NCI-H1417 (cell line): ENCODE measurements at regions not wholly inside any gene's neighbourhood (a gene's known extent, or its start where the extent isn't known, plus 50 kb on each side); places are given as distances from the start of the nearest gene placed in this dataset.
"Not testable (repeated sequence)": the region's sequence is repeated elsewhere in the genome, so short reads cannot be mapped to it uniquely, and the experiment has no call there.

ENCODE experiments used
- DNase-seq, 3 experiments: peaks; one replicate each; lab custom pipeline; 2025; lab: John Stamatoyannopoulos, UW

DNA sequence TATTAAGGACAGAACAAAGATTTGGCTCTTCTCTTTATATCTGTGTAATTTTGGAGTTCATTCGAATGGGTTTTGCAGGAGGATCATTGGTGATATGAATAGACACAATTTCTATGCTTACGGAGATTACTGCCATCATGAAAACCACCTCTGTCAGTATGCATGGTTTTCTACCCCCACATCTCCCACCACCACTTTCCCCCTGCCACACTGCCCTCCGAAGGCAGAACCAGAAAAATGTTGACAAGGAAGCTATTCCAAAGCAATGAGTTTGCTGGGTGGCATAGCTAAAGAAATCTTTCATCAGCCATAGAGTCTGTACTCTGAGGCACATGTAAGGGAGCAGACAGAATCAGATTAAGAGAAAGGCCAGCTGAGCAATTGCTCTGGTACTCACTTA, 567.3 kb upstream of the ACTRT1 start:
- DNase-seq, result no peak

DNA sequence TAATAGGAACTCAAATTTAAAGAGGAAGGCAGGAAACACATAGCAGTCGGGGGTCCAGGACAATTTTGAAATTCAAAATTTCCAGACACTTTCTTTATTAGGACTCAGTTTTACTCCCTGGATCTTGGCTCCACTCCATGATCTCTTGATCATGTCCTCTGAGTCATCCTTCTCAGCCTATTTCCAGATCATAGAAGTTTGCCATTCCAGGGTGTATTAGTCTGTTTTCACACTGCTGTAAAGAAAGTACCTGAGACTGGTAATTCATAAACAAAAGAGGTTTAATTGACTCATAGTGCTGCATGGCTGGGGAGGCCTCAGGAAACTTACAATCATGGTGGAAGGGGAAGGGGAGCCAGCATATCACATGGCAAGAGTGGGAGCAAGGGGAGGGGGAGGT, 564.7 kb upstream of the ACTRT1 start:
- DNase-seq, result no peak

DNA sequence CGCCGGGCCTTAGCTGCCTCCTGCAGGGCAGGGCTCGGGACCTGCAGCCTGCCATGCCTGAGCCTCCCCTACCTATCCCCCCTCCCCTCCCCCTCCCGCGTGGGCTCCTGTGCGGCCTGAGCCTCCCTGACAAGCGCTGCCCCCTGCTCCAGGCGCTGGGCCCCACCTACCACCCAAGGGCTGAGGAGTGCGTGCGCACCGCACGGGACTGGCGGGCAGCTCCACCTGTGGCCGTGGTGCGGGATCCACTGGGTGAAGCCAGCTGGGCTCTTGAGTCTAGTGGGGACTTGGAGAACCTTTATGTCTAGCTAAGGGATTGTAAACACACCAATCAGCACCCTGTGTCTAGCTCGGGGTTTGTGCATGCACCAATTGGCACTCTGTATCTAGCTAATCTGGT, 554.6 kb upstream of the ACTRT1 start:
- not testable (repeated sequence) for DNase-seq

DNA sequence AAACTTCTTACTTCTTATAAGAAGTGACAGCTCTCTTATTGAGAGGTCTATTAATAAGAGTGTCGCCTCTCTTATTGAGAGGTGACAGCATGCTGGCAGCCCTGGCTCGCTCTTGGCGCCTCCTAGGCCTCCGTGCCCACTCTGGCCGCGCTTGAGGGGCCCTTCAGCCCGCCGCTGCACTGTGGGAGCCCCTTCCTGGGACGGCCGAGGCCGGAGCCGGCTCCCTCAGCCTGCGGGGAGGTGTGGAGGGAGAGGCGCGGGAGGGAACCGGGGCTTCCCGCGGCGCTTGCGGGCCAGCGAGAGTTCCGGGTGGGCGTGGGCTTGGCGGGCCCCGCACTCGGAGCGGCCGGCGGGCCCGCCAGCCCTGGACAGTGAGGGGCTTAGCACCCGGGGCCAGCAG, 554.2 kb upstream of the ACTRT1 start:
- not testable (repeated sequence) for DNase-seq

DNA sequence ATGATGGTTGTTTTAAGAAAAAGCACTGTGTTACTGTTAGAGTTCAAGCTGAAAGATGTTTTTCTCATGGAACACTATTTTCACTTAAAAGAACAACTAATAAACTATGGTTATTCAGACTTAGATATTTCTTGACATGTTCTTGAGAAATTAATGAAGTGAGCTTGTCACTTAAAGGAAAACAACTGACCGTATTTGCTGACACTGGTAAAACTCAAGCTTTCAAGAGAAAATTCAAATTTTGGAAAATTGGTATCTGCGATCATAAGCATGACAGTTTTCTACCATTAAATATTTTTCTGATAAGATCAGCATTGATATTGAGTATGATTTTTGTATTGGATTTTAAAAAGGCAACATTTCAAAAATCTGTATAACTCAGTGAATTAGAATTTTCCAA, 549.5 kb upstream of the ACTRT1 start:
- DNase-seq, result no peak

DNA sequence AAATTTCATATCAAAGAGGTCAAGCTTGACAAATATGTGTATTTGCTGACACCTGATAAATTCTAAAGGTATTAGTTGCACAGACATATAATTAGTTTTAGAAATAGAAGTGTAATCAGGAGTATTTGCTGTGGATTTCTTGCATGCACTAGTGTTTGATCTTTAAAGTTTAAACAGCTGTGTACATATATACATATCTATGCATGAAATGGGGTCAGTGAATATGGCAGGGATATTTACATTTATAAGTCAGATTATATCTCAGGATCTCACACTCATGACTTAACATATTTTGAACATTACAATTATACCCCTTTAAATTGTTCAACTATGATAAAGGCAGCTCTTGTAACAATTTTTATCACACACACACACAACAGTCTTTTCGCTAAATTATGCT, 547.4 kb upstream of the ACTRT1 start:
- DNase-seq, result peak in 2 of 3 experiments; percentile 46 to 80

DNA sequence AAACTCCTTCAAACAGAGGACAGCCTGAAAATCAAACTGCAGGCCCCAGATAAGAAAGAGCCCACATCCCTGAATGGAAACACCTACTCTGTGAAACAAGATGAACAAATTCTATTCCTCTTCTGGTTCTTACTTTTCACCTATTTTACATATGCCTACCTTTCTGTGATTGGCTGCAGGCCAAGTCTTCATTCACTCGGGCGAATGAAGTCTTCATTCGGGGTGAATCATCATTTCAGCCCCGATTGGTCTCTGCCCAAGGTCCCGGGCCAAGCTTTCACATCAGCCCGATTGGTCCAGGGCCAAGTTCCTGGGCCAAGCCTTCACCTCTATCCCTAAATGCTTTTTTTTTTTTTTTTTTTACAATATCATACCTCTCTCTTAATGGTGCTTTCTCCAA, 529.8 kb upstream of the ACTRT1 start:
- DNase-seq, result no peak

DNA sequence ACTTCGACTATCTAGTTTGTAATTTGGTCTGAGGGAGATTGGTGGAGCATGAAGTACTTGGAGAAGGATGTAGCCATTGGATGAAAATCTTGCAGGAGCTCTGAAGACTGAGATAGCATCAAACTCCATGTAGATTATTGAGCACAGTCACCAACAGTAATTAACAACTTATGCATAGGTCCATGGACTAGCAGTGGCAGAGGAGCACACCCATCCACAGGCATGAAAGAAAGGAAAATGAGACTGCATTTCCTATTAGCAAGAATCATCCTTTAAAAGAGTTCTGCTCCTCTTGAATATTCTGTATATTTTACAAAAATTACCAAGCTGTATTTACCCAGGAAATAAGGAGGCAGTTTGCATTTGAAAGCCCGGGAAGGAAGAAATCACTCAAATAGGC, 529.4 kb upstream of the ACTRT1 start:
- no peak for DNase-seq

DNA sequence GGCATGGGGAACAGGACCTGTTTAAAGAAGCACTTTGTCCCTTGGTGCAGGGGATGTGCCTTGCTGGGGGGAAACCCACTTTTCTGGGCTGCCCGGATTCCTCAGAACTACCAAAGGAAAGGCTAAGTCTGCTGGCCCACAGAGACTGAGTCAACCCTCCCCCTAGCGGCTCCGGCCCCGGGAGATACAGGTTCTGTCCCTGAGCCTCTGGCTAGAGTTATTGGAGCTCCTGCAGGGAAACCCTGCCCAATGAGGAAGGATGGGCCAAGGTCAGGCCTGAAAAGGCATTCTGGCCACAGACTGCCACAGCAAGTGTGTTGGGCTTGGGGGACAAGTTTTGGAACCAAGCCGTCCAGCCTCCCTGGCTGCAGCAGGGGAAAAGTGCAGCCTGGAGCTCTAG, 490.9 kb upstream of the ACTRT1 start:
- no peak for DNase-seq

DNA sequence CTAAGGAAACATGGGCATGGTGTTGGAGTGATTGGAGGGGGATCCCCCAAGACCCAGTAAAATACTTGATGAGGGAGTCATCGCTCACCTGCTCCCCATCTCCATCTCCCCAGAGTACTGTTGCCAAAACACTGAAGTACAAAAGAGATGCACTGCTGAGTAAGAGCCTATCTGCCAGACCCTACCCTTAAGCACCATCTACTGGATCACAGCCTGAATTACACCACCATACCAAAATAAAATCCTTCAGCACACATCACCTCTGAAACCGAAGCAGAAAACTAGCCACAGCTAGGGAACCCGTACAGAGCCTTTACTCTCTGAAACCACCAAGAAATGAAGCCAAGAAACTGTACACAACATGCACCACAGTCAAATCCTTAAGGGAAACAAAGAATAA, 466.3 kb upstream of the ACTRT1 start:
- DNase-seq, result peak in 2 of 3 experiments; percentile 20 to 54

DNA sequence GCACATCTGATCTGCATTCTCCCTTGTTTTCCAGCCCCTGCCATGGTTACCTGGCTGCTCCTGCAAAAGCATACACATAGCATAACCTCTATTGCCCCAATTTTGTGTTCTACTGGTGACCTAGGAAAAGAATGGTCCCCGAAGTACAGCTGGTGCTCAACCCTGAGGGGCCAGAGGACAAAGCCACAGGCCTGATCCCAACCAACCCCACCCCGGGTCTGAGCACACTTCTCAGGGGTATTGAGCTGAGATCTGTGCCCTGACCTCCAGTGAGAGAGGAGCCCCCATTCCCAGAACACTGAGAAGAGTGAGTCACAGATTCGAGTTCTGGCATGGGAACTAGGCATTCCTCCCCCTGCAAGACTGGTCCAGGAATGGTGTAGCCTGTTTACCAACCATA, 465.5 kb upstream of the ACTRT1 start:
- DNase-seq, result no peak

DNA sequence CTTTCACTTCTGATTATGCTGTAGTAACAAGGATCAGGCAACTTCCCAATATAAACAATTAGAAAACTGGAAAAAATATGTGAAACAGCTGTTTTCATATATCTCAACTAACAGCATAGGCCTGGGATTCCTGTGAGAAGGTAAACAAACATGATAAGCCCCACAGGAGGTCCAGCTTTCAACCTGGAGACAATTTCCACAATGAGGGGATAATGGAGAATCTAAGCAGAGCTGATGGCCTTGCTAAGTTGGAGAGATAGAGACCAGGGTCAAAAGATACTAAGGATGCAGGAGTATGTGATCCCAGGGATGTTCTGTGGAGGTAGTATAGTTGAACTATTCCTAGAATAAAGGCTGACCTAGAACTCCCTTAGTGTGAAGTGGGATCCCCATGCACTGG, 452.3 kb upstream of the ACTRT1 start:
- no peak for DNase-seq

DNA sequence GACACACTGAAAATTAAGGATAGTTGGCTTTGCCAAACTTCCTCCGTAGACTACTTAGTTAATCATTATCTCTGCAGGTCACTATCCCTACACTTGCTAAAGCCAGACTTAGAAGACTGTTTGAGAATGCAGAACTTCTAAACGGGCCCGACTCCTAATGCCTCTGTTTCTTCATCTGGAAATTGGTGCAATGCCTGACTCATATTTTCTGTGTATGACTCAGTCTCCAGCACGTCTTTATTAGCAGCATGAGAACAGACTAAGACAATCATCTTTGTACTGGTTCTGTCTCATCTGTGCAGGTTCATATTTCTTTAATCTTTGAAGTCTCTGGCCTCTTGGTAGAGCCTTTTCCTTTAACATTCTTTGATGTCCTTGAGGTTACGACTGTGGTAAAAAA, 411.9 kb upstream of the ACTRT1 start:
- no peak for DNase-seq

DNA sequence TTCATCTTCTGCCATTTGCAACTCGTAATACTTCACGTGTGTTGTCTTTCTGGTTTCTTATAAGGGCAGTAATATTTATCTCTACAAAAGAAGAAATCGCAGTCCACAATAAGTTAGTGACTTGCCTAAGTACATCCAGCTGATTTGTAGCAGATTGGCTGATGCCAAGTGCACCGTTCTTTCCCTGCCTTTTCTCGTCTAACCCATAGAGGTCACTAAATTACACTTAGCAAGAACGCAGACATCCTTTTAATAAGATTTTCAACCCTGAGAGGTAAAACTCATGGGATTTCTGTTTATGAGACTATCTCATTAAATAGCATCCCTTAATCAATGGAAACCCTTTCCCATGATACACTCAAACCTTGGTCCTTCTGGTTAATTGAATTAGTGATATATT, 408.6 kb upstream of the ACTRT1 start:
- peak in 1 of 3 experiments; percentile 11 for DNase-seq

DNA sequence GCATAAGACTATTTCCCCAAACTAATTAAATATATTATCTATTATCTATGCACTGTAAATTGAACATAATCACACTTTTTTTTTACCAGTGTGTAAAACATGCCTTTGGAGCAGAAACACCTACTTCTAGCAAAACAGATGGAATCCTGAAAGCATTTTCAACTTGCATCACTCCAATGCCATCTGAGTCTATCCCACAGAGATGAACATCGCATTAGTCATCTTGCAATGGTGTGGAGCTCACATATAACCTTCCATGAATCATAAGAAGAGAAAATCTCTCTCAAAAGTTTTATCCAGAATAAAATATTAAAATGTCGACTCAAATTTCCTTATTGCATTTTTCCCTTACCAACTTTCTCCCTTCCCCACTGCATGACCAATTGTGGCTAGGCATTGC, 406.7 kb upstream of the ACTRT1 start:
- DNase-seq, result no peak

DNA sequence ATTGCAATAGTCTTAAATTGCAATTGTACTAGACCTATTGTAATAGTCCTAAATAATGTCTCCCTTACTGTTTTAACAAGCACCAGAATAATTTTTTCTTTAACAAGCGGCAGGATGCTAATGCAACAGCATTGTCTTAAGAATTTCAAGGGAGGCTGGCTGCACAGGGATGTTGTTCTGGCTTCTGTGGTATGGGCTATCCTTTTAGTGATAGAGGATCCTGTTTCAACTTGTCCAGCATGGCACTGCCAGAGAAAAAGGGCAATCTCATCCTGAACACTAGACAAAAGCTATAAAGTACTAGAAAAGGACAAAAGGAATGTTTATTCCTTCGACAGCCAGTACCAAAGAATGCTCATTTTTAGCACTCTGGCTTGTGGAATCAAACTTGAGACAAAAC, 405.5 kb upstream of the ACTRT1 start:
- no peak for DNase-seq

DNA sequence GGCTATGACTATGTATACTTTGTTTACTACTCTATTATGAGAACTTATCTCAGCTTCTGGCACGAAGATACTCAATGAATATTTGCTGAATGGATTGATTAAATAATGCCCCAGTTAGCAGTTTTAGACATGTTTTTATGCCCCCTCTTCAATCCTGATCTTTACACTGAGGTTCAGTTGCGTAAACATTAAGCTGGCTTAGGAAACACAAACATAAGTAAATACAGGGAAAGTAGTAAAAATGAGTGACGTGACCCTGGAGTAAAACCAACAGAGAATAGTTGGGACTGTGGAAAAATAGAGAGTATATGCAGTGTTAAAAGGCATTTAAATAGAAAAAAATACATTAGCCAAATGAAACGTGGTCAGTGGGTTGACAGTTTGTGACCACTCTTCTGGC, 387.0 kb upstream of the ACTRT1 start:
- no peak for DNase-seq

DNA sequence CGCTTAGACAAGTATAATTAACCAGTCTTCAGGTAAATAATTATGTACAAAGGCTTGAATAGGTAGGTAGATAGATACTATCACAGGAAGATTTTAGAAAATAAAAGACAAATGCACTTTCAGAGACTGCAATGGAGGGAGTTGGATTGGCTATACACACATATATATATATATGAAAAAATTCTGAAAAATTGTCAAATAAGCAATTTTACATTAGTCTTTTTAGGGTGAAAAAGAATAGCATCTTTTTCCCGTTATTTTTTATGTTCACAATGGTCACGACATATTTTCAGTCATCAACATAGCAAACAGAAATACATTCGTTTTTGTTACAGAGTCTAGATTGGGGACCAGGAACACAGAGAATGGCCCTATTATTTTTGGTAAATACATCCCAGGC, 385.9 kb upstream of the ACTRT1 start:
- no peak for DNase-seq

DNA sequence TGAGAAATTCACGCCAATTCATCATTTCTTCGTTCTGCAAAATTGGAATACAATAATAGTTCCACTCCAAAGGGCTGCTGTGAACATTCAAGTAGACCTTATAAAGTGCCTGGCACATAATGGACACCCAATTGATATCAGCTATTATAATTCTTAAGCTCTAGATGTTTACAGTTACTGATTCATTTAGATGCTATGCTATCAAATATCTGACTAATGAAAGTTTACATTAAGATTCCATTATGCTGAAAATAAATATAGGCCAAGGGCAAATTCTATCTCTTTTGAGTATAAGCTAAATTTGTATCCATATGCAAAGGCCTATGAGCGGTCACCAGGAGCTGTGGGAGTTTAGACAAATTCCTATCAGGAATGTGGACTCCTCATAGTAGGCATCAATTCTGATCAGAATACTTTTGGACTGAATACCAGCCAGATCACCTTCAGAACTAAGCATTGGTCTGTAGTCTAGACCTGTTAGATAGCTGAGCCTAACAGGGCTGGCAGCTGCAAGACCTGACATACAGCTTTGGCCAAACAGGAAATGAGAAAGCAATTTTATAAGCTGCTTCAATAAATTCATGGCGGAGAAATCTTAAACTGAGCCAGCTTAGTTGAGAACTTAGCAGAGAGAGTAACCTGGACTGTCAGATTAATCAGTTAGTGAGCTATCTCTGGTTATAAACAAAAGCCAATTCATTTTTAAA, 384.3 kb upstream of the ACTRT1 start:
- DNase-seq, result peak in 2 of 3 experiments; percentile 4 to 20

DNA sequence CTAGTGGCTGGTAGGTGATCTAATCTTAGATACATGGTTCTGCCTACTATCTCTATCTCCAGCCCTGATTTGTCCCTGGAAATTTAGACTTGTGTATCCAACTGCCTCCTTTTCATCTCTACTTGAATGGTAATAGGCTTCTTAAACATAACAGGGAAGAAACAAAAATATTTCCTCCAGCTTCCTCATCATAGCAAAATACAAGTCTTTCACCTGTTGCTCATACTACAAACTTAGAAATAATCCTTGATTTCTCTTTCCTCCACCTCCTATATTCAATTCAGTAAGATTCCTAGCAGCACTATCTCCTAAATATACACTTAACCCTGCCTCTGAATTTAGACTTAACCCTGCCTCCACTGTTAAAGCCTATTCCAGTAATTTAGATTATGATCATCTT, 373.3 kb upstream of the ACTRT1 start:
- no peak for DNase-seq

DNA sequence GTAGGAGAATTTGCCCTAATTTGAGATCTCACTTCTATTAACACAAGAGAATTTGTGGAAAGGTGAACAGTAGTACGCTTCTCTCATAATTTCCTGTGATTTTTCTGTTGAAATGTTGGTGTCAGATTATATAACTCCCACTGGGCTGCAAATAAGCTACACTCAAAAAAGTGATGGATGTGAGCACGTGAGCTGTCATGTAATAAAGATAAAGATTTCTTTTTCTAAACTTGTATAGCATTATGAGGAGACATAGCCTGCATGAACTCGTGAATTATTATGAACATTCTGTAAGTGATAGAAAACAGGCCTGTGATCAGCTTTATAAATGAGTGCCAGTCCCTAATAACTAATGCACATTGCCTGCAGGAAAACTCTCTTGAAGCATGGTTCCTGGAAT, 356.6 kb upstream of the ACTRT1 start:
- DNase-seq, result no peak

DNA sequence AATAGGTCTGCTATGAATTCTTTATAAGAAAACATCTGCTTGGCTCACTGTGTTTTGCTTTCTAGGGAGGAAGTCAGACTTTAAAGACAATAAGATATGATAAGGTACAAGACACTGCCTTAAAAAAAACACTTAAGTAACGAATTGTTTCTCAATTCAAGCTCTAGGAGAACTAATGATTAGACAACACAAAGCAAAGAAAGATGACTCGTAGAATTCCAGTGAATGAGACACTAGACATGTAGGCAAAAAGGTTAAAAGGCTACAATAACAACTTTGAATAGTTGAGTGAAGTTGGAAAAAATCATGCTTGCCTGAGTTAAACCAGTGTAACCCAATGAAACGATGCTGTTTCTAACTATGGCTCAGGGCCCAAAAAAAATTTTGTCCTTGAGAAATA, 344.4 kb upstream of the ACTRT1 start:
- no peak for DNase-seq

DNA sequence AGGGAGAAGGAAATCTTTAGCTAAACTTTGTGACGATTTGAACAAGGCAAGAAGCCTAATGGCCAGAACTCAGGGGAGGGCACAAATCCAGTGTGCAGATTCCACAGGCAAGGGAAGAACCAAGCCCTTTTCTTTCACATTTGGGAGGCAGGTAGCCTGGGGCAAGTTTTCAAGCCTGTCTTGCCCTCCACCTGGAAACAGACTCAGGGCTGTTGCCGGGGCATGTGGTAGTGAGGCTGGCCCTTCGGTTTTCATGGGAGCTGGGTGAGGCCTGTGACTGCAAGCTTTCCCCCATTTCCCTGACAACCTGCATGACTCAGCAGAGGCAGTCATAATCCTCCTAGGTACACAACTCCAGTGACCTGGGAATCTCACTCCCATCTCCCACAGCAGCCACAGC, 331.6 kb upstream of the ACTRT1 start:
- DNase-seq, result not testable (repeated sequence)

DNA sequence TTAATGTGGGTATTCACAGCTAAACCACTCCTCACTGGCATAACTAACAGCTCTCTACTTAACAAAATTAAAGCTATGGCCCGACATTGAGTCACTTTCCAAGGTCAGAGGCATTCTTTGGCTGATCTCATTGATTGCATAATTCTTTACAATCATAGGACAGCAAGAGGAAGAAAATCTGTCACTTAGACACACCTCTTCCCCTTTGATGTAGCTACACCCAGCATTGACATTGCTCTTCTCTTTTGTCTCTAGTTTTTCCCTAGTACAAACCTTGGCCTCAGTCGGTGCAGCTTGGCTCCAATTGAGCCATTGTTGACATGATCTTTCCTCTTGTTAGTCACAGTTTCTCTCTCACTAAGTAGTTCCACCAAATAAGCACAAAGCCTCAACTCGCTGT, 313.3 kb upstream of the ACTRT1 start:
- no peak for DNase-seq

DNA sequence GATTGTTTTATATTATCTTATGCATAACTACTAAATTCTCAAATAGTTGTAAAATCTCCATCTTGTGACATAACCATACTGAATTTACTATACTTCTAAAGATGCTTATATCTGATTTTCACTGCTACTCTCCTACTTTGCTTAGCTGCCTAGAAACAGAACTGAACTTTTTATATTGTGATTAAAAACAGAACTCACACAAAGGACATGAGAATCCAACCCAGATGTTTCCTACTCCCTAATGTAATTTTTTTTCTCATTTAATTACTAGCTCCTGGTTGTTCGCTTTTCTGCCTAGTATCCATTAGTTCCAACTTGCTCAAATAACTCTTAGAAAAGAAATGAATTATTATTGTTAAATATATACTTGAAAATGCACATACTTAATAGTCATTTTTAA, 283.5 kb upstream of the ACTRT1 start:
- DNase-seq, result no peak
